ENCODE measurements at regions not wholly inside any gene's neighbourhood (a gene's known extent, or its start where the extent isn't known, plus 50 kb on each side); places are given as distances from the start of the nearest gene placed in this dataset.

DNA sequence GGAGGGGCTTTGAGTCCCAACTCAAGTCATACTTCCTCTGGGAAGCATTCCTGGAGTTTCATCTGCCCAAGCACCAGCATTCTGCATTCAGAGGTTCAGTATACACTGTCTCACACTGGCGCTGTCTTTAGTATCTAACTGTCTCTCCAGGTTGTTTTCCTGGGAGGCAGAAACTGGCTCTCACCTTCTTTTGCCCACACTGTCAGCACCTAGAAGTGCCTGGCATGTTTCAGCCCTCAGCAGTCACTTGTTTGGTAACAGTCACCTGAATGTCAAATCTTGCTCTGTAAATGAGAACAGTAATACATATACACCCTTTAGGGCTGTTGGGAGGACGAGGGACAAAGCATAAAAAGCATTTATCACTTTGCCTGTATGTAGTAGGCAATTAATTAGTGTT is 339.6 kb downstream of the UQCRFS1 start:
- TF ChIP-seq CTCF (conservative IDR thresholded peaks at IDR 0.05 in 1 of 2, IDR thresholded peaks at IDR 0.05 in 1 of 2; ENCODE audit: extremely low read depth in 1 of 2, insufficient read depth in 1 of 2, low read depth in 1 of 2, low read length in 2 of 2) (no peak), EZH2 (IDR thresholded peaks at IDR 0.05; ENCODE audit: borderline replicate concordance, low read length) (no peak)

Data from mammary epithelial cell (primary cell).